Glomerular visceral epithelial cell (primary cell): ENCODE measurements at regions not wholly inside any gene's neighbourhood (a gene's known extent, or its start where the extent isn't known, plus 50 kb on each side); places are given as distances from the start of the nearest gene placed in this dataset.

Source experiments
- DNase-seq: peaks from one replicate; pipeline ENCODE4 v3.0.0-alpha.2; 2016; ENCODE audit errors: extremely low spot score

DNA sequence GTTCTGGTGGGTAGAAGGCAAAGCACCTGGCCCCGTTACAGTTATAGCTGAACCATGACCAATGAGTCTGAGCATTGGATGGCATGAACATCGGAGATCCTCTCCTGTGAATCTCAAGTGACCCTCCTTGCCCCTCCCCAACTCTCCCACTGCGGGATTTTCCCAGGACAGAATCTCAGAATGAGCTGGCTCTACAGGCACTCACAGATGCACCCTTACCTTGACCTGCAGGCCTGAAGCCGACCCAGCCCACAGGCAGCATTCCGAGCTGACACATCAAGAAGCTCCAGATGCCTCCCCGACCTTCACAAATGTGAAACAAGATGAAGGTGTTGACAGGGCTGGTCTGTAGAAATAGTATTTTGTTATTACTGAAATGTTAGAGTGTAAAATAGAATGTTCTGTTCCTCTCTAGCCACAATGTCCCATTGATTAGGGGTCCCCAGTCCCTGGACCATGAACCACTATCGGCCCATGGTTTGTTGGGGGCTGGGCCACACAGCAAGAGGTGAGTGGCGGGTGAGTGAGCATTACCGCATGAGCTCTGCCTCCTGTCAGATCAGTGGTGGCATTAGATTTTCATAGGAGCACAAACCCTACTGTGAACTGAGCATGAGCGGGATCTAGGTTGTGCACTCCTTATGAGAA, 263.4 kb downstream of the AUH start:
- DNase-seq: no peak

DNA sequence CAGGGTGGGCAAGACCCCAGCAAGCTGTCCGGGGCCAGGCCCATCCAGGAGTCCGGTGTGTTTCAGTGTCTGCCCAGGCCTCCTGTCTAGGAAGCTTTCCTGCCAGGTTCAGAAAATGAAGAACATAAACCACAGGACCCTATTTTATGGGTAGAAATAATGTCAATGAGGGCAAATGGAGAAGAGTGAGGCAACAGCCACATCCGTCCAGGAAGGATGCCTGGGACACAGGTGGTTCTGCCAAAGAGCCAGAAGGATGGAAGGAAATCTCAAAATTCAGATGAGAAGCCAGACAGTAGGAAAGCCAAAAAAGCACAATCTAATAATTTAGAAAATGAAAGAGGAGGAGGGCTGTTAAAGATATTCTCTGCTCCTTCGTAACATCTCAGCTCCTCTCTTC, 262.3 kb downstream of the AUH start:
- no peak for DNase-seq

DNA sequence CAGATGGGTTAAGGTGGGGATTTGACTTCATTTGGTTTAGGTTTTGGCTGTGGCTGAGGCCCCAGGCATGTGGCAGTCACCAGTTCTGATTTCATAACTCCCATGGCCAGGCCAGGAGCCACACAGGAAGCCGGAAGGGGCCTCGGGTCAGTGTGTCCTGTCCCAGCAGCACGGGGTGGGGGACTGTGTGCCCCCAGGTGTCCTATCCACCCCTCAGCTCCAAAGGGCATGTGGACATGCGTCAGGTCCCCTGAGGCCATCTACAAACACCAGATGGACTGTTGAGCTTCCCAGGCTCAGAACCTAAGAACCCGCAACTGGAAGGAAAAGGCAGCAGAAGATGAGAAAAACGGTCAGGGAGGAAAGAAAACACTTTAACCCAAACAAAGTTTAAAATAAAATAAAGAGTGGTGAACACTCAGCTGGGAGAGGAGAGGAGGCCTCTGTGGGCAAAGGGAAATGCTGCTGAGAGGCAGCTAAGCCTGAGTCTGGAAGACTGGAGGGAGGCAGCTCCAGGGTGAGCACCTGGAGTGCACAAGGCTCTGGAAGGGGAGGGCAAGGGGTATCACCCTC, 260.8 kb downstream of the AUH start:
- no peak for DNase-seq

DNA sequence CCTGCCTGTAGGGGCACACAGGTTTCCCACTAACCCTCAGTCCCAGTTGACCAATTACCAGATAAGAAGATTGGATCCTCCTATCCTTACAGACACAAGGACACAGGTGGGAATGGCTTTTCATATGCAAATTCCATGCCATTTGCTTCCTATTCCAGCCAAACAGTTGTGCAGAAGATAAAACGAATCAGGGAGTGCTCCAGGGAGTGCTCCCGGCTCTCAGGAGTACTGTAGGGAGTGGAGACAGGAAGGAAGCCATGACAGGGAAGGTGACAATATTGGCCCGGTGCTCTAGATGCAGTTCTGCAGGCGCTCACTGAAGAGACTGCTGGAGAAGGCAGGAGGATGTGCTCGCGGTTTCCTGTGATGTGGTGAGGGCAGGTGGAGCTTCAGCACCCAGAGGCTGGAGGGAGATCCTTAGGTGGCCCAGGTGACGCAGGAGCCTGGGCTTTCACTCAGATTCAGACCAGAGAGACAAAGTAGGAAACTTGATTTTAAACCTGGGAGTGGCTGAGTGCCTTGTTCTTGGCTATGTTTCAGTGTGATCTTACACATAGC, 260.0 kb downstream of the AUH start:
- DNase-seq: no peak

DNA sequence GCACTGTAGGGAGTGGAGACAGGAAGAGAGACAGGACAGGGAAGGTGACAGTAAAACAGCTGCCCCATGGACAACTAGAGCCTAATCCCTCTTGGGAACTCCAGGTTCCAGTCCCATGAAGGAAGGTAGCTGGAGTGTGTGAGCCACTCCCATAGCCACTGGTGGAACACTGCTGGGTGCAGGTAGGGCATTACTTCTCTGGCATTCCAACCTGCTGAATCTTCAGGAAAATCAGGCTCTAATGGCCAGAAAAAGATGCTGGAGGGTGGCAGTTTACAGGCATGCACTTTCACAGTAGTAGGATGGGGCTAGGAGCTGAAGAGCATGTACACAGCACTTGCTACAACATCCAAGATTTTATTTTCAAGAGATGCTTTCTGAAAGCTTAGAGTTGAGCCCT, 259.4 kb downstream of the AUH start:
- no peak for DNase-seq

DNA sequence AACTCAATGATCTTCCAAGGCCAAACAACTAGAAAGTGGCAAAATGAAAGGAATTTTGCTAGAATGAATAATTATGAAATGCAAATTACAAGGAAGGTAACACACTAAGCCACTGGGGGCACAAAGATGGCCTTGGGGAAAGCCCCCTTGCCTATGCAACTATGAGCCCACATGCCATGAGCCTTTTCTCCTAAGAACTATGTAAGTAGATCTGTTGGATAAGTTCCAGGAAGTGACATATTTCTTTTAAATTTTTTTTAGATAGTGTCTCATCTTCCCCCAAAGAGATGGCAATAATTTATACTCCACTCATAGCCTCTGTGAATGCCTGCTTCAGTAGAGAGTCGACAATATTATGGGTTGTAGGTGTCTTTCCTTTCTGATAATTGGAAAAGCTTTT, 257.8 kb downstream of the AUH start:
- no peak for DNase-seq

DNA sequence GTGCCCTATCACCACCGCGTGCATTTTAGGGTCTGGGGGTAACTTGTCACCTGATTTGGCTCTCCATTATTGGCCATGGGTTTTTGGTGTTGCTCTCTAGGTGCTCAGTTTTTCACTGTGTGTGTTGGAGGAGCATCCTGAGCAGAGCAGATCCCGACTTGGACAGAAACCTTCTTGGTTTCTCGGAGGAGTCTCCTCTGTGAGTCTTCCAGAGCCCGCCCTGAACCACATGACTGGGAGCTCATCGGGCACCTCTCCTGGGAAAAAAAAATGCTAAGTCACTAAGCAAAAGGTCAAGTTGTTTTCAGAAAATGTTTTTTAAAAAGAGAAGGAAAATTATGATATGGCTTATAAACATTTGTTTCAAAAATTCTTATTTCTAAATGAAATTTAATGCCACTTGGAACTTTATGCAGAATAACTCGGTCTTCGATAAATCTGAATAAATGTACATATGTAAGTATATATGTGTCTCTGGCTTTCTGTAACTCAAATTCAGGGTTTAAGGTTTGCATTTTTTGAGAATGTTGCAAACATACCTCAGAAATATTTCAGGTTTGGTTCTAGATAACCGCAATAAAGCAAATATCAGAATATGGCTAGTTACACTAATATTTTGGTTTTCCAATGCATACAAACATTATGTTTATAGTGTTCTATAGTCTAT, 255.2 kb downstream of the AUH start:
- no peak for DNase-seq

DNA sequence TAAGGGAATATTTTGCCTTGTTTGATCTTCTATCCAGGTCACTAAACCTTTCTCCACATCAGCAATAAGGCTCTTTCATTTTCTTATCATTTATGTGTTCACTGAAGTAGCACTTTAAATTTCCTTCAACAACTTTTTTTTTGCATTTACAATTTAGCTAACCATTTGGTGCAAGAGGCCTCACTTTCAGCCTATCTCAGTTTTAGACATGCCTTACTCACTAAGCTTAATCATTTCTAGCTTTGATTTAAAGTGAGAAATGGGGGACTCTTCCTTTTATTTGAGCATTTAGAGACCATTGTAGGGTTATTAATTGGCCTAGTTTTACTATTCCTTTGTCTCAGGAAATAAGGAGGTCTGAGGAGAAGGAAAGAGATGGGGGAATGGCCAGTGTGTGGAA, 250.5 kb downstream of the AUH start:
- DNase-seq: no peak

DNA sequence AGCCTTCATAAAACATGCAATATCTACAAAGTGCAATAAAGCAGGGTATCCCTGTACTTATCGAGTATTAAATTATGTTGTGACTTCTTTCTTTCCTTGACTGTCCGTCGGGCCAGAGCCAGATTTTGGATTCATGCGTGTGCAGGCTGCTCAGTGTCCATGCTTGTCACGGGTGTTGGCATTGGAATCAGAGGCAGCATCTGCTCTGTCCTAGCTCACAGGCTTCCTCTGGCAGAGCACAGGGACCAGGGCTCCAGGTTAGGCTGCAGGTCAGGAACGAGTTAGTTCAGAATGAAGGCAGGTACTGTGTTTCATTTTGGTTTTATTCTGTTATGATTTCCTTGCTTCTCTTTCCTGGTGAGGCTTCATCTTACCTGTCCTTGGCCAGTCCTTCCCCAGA, 249.8 kb downstream of the AUH start:
- no peak for DNase-seq

DNA sequence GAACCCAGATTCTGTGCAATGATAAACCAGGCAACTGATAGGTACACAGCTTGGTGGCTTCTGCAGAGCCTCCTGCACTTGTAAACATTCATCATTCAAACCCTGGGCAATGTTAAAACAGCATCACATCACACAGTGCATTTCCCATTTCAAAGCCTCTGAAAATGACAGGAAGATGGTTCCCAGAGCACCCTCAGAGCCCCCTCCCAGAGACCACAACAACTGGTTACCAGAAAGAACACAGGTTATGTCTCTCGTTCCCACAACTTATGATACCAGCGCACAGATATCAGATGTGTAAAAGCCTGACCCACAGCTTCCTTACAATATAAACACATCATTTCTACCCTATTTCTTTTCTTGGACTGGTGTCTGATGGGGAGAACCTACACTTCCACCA, 248.7 kb downstream of the AUH start:
- no peak for DNase-seq

DNA sequence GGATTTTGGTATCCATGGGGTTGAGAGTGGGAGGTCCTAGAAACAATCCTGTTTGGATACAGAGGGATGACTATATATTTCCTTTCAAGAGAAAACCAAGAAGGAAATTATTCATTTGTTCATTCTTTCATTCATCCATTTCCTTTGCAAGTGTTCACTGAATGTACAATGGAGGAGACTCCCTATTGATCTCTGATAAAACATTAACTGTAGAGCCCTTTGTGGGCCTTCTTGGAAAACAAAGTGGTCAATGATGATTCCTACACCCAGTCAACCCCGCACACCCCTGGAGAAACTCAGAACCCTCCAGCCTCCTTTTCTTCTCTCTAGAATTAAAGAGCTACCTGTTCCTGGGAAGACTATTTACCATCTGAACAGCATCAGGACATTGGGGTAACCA, 247.3 kb downstream of the AUH start:
- no peak for DNase-seq

DNA sequence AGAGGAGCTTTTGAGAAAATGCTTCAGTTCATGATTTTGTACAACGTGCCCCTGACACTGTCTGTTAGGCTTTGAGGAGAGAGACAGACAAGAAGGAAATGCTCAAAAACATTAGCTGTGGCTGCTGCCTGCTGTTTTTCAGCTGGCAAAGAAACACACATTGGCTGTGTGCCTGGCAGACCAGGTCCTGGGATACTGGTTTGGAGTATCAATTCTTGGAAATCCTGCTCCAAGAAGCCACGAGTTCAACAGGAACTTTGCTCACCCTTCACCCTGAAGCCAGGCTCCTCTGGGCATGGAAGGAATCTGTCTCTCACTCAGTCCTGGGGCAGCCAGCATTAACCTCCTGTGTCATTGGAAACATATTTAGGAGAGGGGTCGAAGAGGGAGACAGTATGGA, 245.5 kb downstream of the AUH start:
- DNase-seq: no peak

DNA sequence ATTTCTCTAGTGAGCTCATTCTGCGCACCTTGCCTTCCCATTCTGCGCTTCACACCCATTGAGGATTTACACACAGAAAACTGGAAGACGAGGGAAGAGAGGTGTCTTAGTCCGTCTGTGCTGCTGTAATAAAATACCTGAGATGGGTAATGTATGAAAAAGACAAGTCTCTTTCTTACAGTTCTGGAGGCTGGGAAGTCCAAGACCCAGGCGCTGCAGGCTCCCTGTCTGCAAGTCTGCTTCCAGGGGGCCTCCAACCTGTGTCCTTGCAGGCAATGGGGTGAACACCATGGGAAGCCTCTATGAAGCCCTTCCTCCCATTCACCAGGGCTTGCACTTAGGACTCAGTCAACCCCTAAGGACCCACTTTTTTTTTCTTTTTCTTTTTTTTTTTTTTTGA, 245.0 kb downstream of the AUH start:
- DNase-seq: no peak

DNA sequence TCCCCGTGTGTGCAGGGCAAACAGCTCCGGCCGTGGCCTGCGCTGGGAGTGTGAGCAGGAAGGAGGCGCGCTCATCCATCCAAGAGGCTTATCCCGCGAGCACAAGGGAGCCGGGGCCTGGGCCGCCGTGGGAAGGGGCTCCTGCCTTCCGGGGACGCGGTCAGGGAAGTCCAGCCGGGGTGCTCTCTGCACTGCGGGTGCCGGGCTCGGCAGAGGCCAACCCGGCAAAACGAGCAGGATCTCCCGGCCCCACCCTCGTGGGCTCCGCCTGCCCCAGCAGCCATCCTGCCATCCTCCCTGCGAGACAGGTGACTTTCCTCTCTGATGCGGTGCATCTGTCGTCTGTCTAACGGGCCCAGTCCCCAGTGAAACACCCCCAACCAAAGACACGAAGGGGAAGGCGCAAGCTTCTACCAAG, 244.2 kb downstream of the AUH start:
- DNase-seq: no peak

DNA sequence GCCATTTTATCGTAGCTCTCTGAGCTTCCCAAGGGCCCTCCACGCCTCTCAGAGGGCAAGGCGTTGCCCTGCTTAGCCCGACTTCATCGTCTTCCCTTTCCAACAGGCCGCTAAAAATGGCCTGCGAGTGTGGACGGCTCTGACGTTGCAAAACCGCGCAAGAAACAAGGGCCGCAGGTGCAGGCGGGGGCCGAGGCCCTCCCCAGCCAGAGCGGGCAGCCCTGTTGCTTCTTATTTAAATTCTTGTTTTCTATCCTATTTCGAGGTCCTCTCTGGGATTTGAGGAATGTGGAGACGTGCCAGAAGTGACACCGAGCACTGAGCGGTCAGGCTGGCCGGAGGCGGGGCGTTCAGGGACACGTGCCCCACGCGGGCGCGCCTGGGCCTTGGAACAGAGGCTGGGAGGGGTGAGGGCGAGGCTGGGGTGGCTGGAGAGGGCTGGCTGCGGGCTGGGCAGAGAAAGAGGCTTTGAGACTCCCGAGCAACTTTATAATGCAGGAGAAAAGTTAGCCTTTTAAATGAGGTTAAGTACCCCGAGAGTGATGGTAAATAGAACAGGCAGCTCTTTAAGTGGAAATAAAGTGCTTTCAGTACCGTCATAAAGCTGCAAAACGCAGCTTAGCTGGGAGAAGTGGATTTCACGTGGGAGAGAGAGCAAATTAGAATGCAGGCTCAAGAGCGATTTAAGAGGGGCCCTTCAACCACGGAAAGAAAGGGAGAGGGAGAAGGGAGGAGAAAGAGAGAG, 243.6 kb downstream of the AUH start:
- DNase-seq: peak; percentile 47

DNA sequence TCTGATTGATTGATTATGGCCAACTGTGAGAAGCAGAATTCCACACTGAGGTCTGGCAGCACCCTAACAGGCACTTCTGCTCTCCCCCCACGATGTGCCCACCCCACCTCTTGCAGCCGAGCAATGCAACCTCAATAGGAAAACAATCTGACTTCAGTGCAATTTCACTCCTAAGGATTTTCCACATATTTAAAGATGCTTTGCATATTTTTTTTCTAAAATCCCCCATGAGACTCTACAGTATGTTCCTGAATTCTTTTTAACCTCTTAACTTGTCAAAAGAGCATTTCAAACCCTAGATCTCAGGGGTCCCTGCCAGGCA, 243.1 kb downstream of the AUH start:
- DNase-seq: no peak

DNA sequence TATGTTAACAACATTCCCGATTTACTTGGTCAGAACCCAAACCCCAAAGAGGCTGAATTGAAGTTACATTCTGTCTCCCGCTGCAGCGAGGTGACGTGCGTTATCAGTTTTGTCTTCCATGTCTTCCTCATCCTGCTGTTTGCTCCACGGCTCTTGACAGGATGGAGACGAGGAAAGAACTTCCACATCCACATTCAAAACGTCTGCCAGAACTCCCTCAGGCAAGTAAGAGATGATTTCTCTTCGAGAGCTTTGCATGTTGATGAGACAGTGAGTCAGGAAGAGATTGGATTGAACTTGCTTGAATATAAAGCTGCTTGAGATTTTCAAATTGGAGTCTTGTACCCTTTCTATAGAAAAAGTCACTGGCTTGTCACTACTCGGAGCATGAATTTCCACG, 242.6 kb downstream of the AUH start:
- DNase-seq: no peak

DNA sequence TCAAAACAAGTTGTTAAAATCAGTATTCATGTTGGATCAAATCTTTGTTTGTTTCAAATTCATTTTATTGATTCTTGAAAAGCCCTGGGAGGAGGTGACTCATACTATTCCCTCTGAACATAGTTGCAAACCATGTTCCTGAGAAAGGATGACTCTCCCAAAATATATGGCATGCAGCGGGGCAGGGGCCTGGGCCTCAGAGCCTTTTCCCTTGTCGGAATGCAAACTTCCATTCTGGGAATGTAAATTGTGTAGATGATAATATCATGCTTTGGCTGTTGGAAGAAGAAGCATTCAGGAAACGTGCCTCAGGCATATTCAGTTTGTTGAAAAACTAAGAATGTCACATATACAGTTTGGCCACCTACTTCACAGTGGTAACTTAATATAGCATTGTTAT, 242.0 kb downstream of the AUH start:
- DNase-seq: no peak

DNA sequence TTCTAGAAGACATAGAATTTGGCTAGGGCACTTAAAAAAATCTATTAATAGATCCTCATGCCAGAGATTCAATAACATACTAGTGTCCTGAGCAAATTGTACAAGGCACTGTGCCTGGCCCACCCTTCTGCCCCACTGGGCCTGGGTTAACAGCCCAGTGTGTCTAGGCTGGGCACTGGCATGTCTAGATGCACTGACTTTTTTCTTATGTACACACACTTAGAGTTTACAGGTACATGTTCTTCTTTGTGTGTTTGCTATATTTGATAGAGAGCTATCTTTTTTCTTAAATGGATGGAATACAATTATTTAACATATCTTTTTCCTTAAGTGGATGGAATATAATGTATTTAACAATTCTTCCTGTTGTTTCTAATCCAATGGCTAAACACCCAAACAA, 241.5 kb downstream of the AUH start:
- DNase-seq: no peak

DNA sequence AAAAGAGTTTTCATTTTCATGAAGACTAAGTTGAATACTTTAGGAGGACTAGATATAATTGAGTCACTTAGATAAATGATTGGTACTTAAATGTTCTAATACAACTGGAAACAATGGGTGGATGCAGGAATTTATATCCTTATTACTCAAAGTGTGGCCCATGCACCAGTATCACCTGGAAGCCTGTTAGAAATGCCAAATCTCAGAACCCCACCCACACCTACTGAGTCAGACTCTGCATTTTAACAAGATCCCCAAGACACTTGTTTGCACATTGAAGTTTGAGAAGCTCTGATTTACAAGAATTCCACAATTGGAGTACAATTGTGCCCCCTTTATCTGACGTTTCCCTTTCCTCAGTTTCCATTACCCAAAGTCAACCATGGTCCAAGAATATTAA, 239.0 kb downstream of the AUH start:
- no peak for DNase-seq

DNA sequence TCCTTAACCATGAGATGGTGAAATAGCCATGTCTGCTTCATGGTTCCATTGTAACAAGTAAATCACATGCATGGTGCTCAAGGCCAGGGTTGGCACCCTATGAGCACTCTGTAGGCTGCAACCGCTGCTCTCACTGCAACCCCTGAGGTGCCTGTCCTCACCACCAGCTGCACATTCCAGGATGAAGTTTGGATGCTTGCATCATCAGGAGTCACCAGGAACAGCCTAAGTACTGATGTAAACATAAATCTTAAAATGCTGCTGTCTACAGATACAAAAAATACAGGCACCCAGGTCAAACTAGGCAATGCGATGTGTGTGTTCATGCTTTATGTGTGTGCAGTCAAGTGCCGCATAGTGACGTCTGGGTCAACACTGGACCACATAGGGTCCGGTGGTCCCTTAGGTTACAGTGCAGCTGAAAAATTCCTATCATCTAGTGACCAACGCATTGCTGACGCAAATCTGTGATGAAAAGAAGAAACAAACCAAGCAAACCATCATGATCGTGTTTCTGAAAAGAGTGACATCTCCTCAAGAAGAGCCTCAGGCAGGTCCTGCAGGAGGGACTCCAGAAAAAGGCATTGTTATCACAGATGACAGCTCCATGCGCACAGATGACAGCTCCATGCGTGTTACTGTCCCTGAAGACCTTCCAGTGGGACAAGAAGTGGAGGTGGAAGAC, 234.8 kb downstream of the AUH start:
- no peak for DNase-seq

DNA sequence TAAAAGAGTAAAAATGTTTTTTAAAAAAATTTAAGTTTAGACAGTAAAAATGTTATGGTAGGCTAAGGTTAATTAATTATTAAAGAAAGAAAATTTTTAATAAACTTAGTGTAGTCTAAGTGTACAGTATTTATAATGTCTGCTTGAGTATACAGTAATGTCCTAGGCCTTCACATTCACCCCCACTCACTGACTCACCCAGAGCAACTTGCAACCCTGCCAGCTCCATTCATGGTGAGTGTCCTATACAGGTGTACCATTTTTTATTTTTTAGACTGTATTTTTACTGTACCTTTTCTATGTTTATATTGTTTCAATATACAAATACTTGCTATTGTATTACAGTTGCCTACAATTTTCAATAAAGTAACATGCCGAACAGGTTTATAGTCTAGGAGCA, 234.1 kb downstream of the AUH start:
- no peak for DNase-seq
